PFSK-1 (cell line): ENCODE measurements at regions not wholly inside any gene's neighbourhood (a gene's known extent, or its start where the extent isn't known, plus 50 kb on each side); places are given as distances from the start of the nearest gene placed in this dataset.

Experiments used
- FOXP2 ChIP-seq: optimal IDR thresholded peaks from 2 replicates; pipeline ENCODE3; 2011; ENCODE audit warnings: borderline replicate concordance, control low read depth, inconsistent platforms; ENCODE audit not compliant: insufficient read depth; ENCODE audit errors: extremely low read length, extremely low read depth
- POLR2AphosphoS5 ChIP-seq: IDR thresholded peaks from 2 replicates; pipeline ENCODE4 v1.6.1; 2012; ENCODE audit warnings: low read depth, mild to moderate bottlenecking, control low read depth, low read length, moderate library complexity
- SIN3A ChIP-seq: IDR thresholded peaks from 2 replicates; pipeline ENCODE4 v1.6.1; 2012; ENCODE audit warnings: mild to moderate bottlenecking, low read length, moderate library complexity, borderline replicate concordance; ENCODE audit not compliant: insufficient read depth
- TAF1 ChIP-seq: IDR thresholded peaks from 2 replicates; pipeline ENCODE4 v1.6.1; 2012; ENCODE audit warnings: low read length, control low read depth, borderline replicate concordance; ENCODE audit not compliant: insufficient read depth
- TF ChIP-seq, protein P1 (sequence below), 2 experiments: IDR thresholded peaks; 2 replicates each; pipeline versions ENCODE4 v1.6.1 to v1.8.0; 2011 to 2012; ENCODE audit warnings: low read depth in 2 of 2, low read length in 2 of 2, control low read depth in 1 of 2, inconsistent platforms in 1 of 2, mild to moderate bottlenecking in 1 of 2, moderate library complexity in 1 of 2; ENCODE audit not compliant: insufficient read depth in 1 of 2

DNA sequence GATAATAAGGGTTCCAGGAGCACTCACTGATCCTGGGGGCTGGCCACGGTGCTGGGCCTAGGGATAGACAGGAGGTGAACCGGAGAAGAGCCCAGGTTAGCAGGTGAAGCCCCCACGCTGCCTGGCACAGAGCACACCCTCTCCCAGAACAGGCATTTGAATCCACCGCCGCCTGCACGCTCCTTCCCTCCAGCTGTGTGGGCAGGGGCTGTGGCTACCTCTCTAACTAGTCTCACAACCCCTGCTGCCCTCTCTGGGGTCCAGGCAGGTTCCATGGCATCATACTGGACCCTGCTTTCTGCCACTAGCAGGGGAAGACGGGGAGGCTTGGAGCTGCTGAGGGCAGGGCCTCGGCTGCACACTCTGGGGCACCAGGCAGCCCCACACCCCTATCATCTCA, 358.0 kb downstream of the CTTN start:
- TF ChIP-seq POLR2AphosphoS5 (no peak), TAF1 (no peak), SIN3A (no peak), FOXP2 (no peak)
- TF ChIP-seq, protein P1, sequence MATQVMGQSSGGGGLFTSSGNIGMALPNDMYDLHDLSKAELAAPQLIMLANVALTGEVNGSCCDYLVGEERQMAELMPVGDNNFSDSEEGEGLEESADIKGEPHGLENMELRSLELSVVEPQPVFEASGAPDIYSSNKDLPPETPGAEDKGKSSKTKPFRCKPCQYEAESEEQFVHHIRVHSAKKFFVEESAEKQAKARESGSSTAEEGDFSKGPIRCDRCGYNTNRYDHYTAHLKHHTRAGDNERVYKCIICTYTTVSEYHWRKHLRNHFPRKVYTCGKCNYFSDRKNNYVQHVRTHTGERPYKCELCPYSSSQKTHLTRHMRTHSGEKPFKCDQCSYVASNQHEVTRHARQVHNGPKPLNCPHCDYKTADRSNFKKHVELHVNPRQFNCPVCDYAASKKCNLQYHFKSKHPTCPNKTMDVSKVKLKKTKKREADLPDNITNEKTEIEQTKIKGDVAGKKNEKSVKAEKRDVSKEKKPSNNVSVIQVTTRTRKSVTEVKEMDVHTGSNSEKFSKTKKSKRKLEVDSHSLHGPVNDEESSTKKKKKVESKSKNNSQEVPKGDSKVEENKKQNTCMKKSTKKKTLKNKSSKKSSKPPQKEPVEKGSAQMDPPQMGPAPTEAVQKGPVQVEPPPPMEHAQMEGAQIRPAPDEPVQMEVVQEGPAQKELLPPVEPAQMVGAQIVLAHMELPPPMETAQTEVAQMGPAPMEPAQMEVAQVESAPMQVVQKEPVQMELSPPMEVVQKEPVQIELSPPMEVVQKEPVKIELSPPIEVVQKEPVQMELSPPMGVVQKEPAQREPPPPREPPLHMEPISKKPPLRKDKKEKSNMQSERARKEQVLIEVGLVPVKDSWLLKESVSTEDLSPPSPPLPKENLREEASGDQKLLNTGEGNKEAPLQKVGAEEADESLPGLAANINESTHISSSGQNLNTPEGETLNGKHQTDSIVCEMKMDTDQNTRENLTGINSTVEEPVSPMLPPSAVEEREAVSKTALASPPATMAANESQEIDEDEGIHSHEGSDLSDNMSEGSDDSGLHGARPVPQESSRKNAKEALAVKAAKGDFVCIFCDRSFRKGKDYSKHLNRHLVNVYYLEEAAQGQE (IDR thresholded peaks at IDR 0.05; ENCODE audit: insufficient read depth in 1 of 2, low read depth in 2 of 2, low read length in 2 of 2) = no peak
